ENCODE measurements at regions not wholly inside any gene's neighbourhood (a gene's known extent, or its start where the extent isn't known, plus 50 kb on each side); places are given as distances from the start of the nearest gene placed in this dataset.

GRCh38 chr16:61074324-61074723 lies 961.9 kb downstream of the CDH8 start:
- H3K4me3 ChIP-seq: no peak overlapping the region
- DNase-seq: no peak
- no peak overlapping the region for H3K27ac ChIP-seq
- no peaks in the 10 kb centered on the region for H3K36me3 ChIP-seq
- TF ChIP-seq POLR2A (IDR thresholded peaks at IDR 0.05) (no peak), EP300 (IDR thresholded peaks at IDR 0.05) (no peak)
- TF ChIP-seq, protein P1, sequence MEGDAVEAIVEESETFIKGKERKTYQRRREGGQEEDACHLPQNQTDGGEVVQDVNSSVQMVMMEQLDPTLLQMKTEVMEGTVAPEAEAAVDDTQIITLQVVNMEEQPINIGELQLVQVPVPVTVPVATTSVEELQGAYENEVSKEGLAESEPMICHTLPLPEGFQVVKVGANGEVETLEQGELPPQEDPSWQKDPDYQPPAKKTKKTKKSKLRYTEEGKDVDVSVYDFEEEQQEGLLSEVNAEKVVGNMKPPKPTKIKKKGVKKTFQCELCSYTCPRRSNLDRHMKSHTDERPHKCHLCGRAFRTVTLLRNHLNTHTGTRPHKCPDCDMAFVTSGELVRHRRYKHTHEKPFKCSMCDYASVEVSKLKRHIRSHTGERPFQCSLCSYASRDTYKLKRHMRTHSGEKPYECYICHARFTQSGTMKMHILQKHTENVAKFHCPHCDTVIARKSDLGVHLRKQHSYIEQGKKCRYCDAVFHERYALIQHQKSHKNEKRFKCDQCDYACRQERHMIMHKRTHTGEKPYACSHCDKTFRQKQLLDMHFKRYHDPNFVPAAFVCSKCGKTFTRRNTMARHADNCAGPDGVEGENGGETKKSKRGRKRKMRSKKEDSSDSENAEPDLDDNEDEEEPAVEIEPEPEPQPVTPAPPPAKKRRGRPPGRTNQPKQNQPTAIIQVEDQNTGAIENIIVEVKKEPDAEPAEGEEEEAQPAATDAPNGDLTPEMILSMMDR (IDR thresholded peaks at IDR 0.05): no peak
- no peaks in the 10 kb centered on the region for H3K27me3 ChIP-seq
- 71 to 87% (median 84%) methylated on average over 2 of the region's 2 CpGs for WGBS, 5 donors
- intact Hi-C loops (cut with DNase I; ENCODE audit: low total_unique reads): no loop called here
- H3K9me3 ChIP-seq: peaks cover 0 to 23% (median 8%) of the 10 kb centered on the region in 4 donors
- no peaks in the 10 kb centered on the region for H3K4me1 ChIP-seq

DNA sequence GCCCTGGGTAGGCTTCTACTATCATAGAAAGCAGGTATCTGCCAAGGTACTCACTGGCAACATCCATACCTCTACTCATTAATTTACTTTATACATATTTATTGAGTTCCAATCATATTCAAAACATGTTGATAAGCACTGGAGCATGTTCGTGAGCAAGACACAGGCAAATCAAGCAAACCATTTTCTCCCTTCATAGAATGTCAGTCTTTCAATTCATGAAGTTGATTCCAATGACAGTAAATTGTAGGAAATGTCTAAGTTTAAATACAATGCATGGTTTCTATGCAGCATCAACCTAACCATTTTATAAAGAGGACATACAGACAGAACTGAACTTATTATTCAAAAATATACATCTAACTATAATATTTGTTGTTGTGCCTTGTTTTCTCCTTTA lies 978.6 kb downstream of the CDH8 start:
- 60 to 75% (median 72%) methylated on average over 1 of the region's 1 CpG for WGBS, 5 donors

GRCh38 chr16:61050547-61050946 lies 985.7 kb downstream of the CDH8 start:
- peaks cover 0 to 9% (median 2%) of the 10 kb centered on the region in 4 donors for H3K9me3 ChIP-seq
- DNase-seq: peak in 1 of 2 donors; percentile 1
- no peak for TF ChIP-seq POLR2AphosphoS5 (IDR thresholded peaks at IDR 0.05)
- no peak for TF ChIP-seq EP300 (IDR thresholded peaks at IDR 0.05)
- TF ChIP-seq, protein P1 (IDR thresholded peaks at IDR 0.05): no peak
- TF ChIP-seq POLR2A (IDR thresholded peaks at IDR 0.05): no peak
- H3K4me3 ChIP-seq: no peak overlapping the region
- intact Hi-C loops (cut with DNase I; ENCODE audit: low total_unique reads): no loop called here
- H3K27ac ChIP-seq: no peak overlapping the region
- 73 to 81% (median 76%) methylated on average over 9 to 11 of the region's 11 CpGs for WGBS, 5 donors
- H3K4me1 ChIP-seq: no peaks in the 10 kb centered on the region
- no peaks in the 10 kb centered on the region for H3K36me3 ChIP-seq
- peaks cover 0 to 3% (median 0%) of the 10 kb centered on the region in 3 donors for H3K27me3 ChIP-seq

More for the DNA sequence above, 978.6 kb downstream of the CDH8 start:
- DNase-seq: no peak
- no peaks in the 10 kb centered on the region for H3K27me3 ChIP-seq
- no peak overlapping the region for H3K27ac ChIP-seq
- H3K9me3 ChIP-seq: no peaks in the 10 kb centered on the region
- H3K36me3 ChIP-seq: no peaks in the 10 kb centered on the region
- no peak overlapping the region for H3K4me3 ChIP-seq
- intact Hi-C loops (cut with DNase I; ENCODE audit: low total_unique reads): no loop called here
- H3K4me1 ChIP-seq: no peaks in the 10 kb centered on the region
- TF ChIP-seq POLR2AphosphoS5 (IDR thresholded peaks at IDR 0.05): no peak
- TF ChIP-seq, protein P1 (IDR thresholded peaks at IDR 0.05): no peak

DNA sequence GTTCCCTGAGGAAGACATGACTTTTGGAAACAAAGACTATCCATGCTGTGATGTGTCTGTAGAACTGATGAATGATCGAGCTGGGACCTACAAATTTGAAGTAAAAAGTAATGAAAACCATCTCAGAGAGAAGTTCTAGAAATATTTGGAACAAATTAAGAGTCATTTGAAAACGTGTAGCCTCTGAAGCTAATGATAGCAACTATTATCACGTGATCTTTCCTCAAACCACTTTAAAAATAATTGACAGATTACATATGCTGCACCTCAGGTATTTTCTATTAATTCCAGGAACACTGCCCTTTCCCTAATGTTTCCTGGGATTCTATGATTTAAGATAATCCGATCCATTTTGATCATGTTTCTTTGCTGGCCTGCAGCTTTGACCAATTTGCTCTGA lies 990.3 kb downstream of the CDH8 start:
- intact Hi-C loops (cut with DNase I; ENCODE audit: low total_unique reads): no loop called here
- WGBS, 5 donors: 18 to 41% (median 39%) methylated on average over 4 of the region's 4 CpGs
- peaks cover 0 to 7% (median 2%) of the 10 kb centered on the region in 4 donors for H3K9me3 ChIP-seq

GRCh38 chr16:61042737-61043136 lies 993.5 kb downstream of the CDH8 start:
- DNase-seq: peak in 1 of 2 donors; percentile 53
- H3K9me3 ChIP-seq: peaks cover 0 to 5% (median 0%) of the 10 kb centered on the region in 4 donors
- no peak overlapping the region for H3K4me3 ChIP-seq
- H3K36me3 ChIP-seq: no peaks in the 10 kb centered on the region
- H3K4me1 ChIP-seq: no peaks in the 10 kb centered on the region
- TF ChIP-seq POLR2A (IDR thresholded peaks at IDR 0.05) (no peak), POLR2AphosphoS5 (IDR thresholded peaks at IDR 0.05) (no peak), EP300 (IDR thresholded peaks at IDR 0.05) (no peak)
- TF ChIP-seq, protein P1 (IDR thresholded peaks at IDR 0.05): no peak
- no peaks in the 10 kb centered on the region for H3K27me3 ChIP-seq
- WGBS, 5 donors: 33 to 48% (median 36%) methylated on average over 3 of the region's 3 CpGs
- no peak overlapping the region for H3K27ac ChIP-seq
- intact Hi-C loops (cut with DNase I; ENCODE audit: low total_unique reads): no loop called here

More for the DNA sequence above, 990.3 kb downstream of the CDH8 start:
- H3K36me3 ChIP-seq: no peaks in the 10 kb centered on the region
- no peak overlapping the region for H3K4me3 ChIP-seq
- DNase-seq: no peak
- H3K4me1 ChIP-seq: no peaks in the 10 kb centered on the region
- H3K27ac ChIP-seq: no peak overlapping the region
- peaks cover 0 to 3% (median 0%) of the 10 kb centered on the region in 3 donors for H3K27me3 ChIP-seq
- TF ChIP-seq EP300 (IDR thresholded peaks at IDR 0.05) (no peak), POLR2A (IDR thresholded peaks at IDR 0.05) (no peak)

Measured in stomach (tissue), 8 donors.